ENCODE measurements at regions not wholly inside any gene's neighbourhood (a gene's known extent, or its start where the extent isn't known, plus 50 kb on each side); places are given as distances from the start of the nearest gene placed in this dataset.

DNA sequence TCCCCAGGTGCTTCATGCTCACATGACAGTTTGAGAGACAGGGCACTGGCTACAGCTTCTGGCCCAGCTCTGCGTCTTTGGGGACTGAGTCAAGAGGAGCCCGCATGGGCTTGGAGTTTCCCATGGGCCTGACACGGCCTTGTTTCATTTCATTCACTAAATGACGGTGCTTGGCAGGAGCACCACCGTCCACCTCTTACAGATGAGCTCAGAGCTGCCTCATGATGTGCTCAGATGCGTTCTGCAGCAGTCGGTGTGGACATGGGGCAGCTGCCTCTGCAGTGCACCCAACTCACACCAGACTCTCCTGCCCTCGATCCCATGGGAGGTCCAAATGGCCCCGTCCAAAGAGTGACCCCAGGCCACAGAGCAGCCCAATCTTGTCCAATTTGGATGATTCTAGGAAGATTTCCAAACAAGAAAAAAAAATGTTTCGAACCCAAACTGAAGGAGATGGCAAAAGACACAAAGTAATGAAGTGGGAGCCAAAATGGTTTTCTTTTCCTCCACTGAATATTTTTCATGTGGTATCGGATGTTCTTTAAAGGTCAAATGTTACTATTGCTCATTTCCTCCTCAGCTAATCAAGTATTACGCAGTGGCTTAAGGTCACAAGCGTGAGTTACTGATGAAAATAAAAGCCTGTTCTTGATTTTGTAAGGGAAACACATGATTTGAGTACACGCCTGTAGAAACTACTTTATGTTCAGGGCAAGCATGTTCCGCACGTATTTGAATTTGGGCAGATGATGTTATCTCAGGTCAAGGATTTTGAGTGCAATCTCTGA, 524.2 kb downstream of the CDH26 start:
- Histone ChIP-seq H3K9me3 (ENCODE audit: control insufficient read depth, insufficient read depth, low read depth, low read length) (no peaks in the 10 kb centered on the region), H3K36me3 (ENCODE audit: control insufficient read depth in 2 of 2, insufficient read depth in 1 of 2, low read length in 2 of 2) (no peaks in the 10 kb centered on the region), H3K4me3 (ENCODE audit: low read depth, low read length) (no peak overlapping the region), H3K27ac (ENCODE audit: extremely low read depth, low read depth, low read length) (no peak overlapping the region), H3K4me1 (ENCODE audit: control insufficient read depth, insufficient read depth, low read length) (no peaks in the 10 kb centered on the region)
- no peak for TF ChIP-seq ZNF366 (tag by site-specific recombination; conservative IDR thresholded peaks at IDR 0.05)
- TF ChIP-seq KLF7 (tag by site-specific recombination; IDR thresholded peaks at IDR 0.05; ENCODE audit: borderline replicate concordance): no peak
- no peak for TF ChIP-seq WT1 (tag by site-specific recombination; IDR thresholded peaks at IDR 0.05)
- TF ChIP-seq, protein P1, sequence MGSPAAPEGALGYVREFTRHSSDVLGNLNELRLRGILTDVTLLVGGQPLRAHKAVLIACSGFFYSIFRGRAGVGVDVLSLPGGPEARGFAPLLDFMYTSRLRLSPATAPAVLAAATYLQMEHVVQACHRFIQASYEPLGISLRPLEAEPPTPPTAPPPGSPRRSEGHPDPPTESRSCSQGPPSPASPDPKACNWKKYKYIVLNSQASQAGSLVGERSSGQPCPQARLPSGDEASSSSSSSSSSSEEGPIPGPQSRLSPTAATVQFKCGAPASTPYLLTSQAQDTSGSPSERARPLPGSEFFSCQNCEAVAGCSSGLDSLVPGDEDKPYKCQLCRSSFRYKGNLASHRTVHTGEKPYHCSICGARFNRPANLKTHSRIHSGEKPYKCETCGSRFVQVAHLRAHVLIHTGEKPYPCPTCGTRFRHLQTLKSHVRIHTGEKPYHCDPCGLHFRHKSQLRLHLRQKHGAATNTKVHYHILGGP (tag by site-specific recombination; IDR thresholded peaks at IDR 0.05): no peak
- TF ChIP-seq ZNF223 (tag by site-specific recombination; IDR thresholded peaks at IDR 0.05): no peak
- ChIA-PET POLR2A (no interaction called here), CTCF (no interaction called here)

DNA sequence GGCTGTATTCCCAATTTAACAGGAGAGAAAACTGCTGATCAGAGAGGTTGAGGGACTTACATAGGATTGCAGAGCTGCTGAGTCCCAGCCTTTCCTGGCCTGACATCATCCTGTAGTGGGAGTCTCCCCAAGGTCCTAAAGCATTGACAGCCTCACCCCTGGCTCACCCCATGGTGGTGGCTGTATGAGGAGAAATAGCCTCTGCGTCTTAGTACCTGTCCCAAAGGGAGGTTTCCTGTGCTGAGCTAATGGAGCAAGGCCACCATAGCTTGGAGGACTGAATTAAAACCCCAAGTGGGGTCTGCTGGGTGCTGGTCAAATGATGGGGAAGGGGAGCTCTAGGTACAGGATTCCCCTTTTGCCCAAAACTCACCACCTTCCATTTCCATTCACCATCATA, 525.1 kb downstream of the CDH26 start:
- Histone ChIP-seq H3K27ac (ENCODE audit: extremely low read depth, low read depth, low read length) (no peak overlapping the region), H3K9me3 (ENCODE audit: control insufficient read depth, insufficient read depth, low read depth, low read length) (no peaks in the 10 kb centered on the region), H3K4me3 (ENCODE audit: low read depth, low read length) (no peak overlapping the region), H3K36me3 (ENCODE audit: control insufficient read depth in 2 of 2, insufficient read depth in 1 of 2, low read length in 2 of 2) (no peaks in the 10 kb centered on the region), H3K4me1 (ENCODE audit: control insufficient read depth, insufficient read depth, low read length) (no peaks in the 10 kb centered on the region)
- ChIA-PET POLR2A (no interaction called here), CTCF (interaction anchor here (0.7 kb wide), 1 partner anchor 514 kb away, joined by 3 read pairs; no protein-coding TSS in a partner anchor)
- TF ChIP-seq, protein P2, sequence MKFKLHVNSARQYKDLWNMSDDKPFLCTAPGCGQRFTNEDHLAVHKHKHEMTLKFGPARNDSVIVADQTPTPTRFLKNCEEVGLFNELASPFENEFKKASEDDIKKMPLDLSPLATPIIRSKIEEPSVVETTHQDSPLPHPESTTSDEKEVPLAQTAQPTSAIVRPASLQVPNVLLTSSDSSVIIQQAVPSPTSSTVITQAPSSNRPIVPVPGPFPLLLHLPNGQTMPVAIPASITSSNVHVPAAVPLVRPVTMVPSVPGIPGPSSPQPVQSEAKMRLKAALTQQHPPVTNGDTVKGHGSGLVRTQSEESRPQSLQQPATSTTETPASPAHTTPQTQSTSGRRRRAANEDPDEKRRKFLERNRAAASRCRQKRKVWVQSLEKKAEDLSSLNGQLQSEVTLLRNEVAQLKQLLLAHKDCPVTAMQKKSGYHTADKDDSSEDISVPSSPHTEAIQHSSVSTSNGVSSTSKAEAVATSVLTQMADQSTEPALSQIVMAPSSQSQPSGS (tag by site-specific recombination; IDR thresholded peaks at IDR 0.05; ENCODE audit: low read depth): no peak
- TF ChIP-seq SP3 (tag by site-specific recombination; IDR thresholded peaks at IDR 0.05): no peak
- TF ChIP-seq, protein P3, sequence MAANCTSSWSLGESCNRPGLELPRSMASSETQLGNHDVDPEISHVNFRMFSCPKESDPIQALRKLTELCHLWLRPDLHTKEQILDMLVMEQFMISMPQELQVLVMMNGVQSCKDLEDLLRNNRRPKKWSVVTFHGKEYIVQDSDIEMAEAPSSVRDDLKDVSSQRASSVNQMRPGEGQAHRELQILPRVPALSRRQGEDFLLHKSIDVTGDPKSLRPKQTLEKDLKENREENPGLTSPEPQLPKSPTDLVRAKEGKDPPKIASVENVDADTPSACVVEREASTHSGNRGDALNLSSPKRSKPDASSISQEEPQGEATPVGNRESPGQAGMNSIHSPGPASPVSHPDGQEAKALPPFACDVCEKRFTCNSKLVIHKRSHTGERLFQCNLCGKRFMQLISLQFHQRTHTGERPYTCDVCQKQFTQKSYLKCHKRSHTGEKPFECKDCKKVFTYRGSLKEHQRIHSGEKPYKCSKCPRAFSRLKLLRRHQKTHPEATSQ (tag by site-specific recombination; IDR thresholded peaks at IDR 0.05): no peak
- no peak for TF ChIP-seq ZFP41 (tag by site-specific recombination; IDR thresholded peaks at IDR 0.05; ENCODE audit: borderline replicate concordance)
- TF ChIP-seq ZNF792 (tag by site-specific recombination; IDR thresholded peaks at IDR 0.05): no peak
- TF ChIP-seq ZNF133 (tag by site-specific recombination; IDR thresholded peaks at IDR 0.05): no peak
- TF ChIP-seq ZEB2 (tag by site-specific recombination; IDR thresholded peaks at IDR 0.05): no peak
- TF ChIP-seq, protein P4, sequence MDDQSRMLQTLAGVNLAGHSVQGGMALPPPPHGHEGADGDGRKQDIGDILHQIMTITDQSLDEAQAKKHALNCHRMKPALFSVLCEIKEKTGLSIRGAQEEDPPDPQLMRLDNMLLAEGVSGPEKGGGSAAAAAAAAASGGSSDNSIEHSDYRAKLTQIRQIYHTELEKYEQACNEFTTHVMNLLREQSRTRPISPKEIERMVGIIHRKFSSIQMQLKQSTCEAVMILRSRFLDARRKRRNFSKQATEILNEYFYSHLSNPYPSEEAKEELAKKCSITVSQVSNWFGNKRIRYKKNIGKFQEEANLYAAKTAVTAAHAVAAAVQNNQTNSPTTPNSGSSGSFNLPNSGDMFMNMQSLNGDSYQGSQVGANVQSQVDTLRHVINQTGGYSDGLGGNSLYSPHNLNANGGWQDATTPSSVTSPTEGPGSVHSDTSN (CRISPR knock-in tag; IDR thresholded peaks at IDR 0.05): no peak
- TF ChIP-seq GLIS1 (tag by site-specific recombination; IDR thresholded peaks at IDR 0.05): no peak
- no peak for TF ChIP-seq KLF7 (tag by site-specific recombination; IDR thresholded peaks at IDR 0.05; ENCODE audit: borderline replicate concordance)
- TF ChIP-seq ZNF24 (tag by site-specific recombination; IDR thresholded peaks at IDR 0.05): no peak
- TF ChIP-seq, protein P5, sequence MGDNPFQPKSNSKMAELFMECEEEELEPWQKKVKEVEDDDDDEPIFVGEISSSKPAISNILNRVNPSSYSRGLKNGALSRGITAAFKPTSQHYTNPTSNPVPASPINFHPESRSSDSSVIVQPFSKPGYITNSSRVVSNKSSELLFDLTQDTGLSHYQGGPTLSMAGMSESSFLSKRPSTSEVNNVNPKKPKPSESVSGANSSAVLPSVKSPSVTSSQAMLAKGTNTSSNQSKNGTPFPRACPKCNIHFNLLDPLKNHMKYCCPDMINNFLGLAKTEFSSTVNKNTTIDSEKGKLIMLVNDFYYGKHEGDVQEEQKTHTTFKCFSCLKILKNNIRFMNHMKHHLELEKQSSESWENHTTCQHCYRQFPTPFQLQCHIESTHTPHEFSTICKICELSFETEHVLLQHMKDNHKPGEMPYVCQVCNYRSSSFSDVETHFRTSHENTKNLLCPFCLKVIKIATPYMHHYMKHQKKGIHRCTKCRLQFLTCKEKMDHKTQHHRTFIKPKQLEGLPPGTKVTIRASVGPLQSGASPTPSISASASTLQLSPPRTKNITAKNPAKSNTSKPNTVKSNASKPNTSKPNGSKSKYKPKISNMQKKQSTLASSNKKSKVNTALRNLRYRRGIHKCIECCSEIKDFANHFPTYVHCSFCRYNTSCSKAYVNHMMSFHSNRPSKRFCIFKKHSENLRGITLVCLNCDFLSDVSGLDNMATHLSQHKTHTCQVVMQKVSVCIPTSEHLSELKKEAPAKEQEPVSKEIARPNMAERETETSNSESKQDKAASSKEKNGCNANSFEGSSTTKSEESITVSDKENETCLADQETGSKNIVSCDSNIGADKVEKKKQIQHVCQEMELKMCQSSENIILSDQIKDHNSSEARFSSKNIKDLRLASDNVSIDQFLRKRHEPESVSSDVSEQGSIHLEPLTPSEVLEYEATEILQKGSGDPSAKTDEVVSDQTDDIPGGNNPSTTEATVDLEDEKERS (tag by site-specific recombination; IDR thresholded peaks at IDR 0.05): no peak
- no peak for TF ChIP-seq ZBTB1 (tag by site-specific recombination; IDR thresholded peaks at IDR 0.05)
- no peak for TF ChIP-seq EGR2 (tag by site-specific recombination; IDR thresholded peaks at IDR 0.05; ENCODE audit: low read depth)
- no peak for TF ChIP-seq ZNF610 (tag by site-specific recombination; IDR thresholded peaks at IDR 0.05; ENCODE audit: borderline replicate concordance)
- TF ChIP-seq ZNF302 (tag by site-specific recombination; IDR thresholded peaks at IDR 0.05; ENCODE audit: low read depth): no peak

Measured in HEK293 (cell line).